NCI-H1930 (cell line): ENCODE measurements at regions not wholly inside any gene's neighbourhood (a gene's known extent, or its start where the extent isn't known, plus 50 kb on each side); places are given as distances from the start of the nearest gene placed in this dataset.
"Not testable (repeated sequence)": the region's sequence is repeated elsewhere in the genome, so short reads cannot be mapped to it uniquely, and the experiment has no call there.

Experiments used
- DNase-seq, 2 experiments: peaks; one replicate each; lab custom pipeline; 2025; lab: John Stamatoyannopoulos, UW

GRCh38 chr3:80978216-80978969, 783.1 kb downstream of the GBE1 start:
- DNase-seq = peak; percentile 24 to 54

- no peak for DNase-seq
Observed at GRCh38 chr3:80970292-80970691, 791.2 kb downstream of the GBE1 start.

- DNase-seq = no peak
Observed at GRCh38 chr3:80929576-80929975, 831.9 kb downstream of the GBE1 start.

- DNase-seq = no peak
Observed at GRCh38 chr3:80914854-80915253, 846.6 kb downstream of the GBE1 start.

GRCh38 chr3:80898211-80898610, 863.2 kb downstream of the GBE1 start:
- no peak for DNase-seq

- DNase-seq = not testable (repeated sequence)
Observed at GRCh38 chr3:80897005-80897404, 864.4 kb downstream of the GBE1 start.

- DNase-seq = no peak
Observed at GRCh38 chr3:80890571-80890970, 870.9 kb downstream of the GBE1 start.

- DNase-seq = no peak
Observed at GRCh38 chr3:80889535-80889934, 871.9 kb downstream of the GBE1 start.

GRCh38 chr3:80870476-80871041, 890.9 kb downstream of the GBE1 start:
- DNase-seq = no peak

- no peak for DNase-seq
Observed at GRCh38 chr3:80855482-80855881, 906.0 kb downstream of the GBE1 start.

GRCh38 chr3:80836395-80836794, 925.0 kb downstream of the GBE1 start:
- DNase-seq = no peak

- DNase-seq = no peak
Observed at GRCh38 chr3:80807577-80807976, 953.9 kb downstream of the GBE1 start.

- DNase-seq = no peak
Observed at GRCh38 chr3:80806673-80807072, 954.8 kb downstream of the GBE1 start.

GRCh38 chr3:80788914-80789313, 972.5 kb downstream of the GBE1 start:
- DNase-seq = no peak

GRCh38 chr3:80785875-80786274, 975.6 kb downstream of the GBE1 start:
- no peak for DNase-seq

- no peak for DNase-seq
Observed at GRCh38 chr3:80785475-80785874, 976.0 kb downstream of the GBE1 start.

- DNase-seq = no peak
Observed at GRCh38 chr3:80771085-80771484, 990.4 kb downstream of the GBE1 start.

GRCh38 chr3:80770106-80771074, 991.1 kb downstream of the GBE1 start:
- no peak for DNase-seq

- no peak for DNase-seq
Observed at GRCh38 chr3:80769683-80770082, 991.8 kb downstream of the GBE1 start.

GRCh38 chr3:80767604-80768003, 993.8 kb downstream of the GBE1 start:
- no peak for DNase-seq

- no peak for DNase-seq
Observed at GRCh38 chr3:80754969-80755368, 987.2 kb upstream of the ROBO1 start.

- DNase-seq = no peak
Observed at GRCh38 chr3:80753021-80753420, 985.2 kb upstream of the ROBO1 start.

- DNase-seq = no peak
Observed at GRCh38 chr3:80750637-80751036, 982.8 kb upstream of the ROBO1 start.
